LHCN-M2 (cell line): ENCODE measurements at regions not wholly inside any gene's neighbourhood (a gene's known extent, or its start where the extent isn't known, plus 50 kb on each side); places are given as distances from the start of the nearest gene placed in this dataset.

ENCODE experiments used
- DNase-seq: peaks from one replicate; pipeline ENCODE4 v3.0.0-alpha.2; 2012; ENCODE audit warnings: low read depth

DNA sequence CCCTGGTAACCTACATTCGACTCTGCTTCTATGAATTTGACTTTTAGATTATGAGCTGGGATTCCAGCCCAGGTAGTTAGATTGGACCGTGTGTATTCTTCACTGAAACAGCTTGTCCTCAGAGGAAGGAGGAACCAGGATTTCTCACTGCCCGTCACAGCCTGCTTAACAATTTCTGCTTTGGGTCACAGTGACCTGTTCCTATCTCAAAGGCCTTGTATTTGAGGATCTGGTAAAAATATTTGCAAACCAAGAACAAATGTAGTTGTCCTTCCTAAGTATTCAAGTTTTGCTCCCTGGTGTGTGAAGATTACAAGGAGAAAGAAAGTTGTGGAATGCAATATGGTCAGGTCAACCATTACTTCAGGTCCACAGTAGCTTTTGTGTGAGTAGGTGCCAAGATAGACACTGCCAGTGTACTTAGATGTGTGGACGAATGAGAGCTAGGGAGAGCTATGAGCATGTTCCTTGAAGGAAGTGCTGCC is 55.1 kb downstream of the KIF4B start:
- DNase-seq: no peak

DNA sequence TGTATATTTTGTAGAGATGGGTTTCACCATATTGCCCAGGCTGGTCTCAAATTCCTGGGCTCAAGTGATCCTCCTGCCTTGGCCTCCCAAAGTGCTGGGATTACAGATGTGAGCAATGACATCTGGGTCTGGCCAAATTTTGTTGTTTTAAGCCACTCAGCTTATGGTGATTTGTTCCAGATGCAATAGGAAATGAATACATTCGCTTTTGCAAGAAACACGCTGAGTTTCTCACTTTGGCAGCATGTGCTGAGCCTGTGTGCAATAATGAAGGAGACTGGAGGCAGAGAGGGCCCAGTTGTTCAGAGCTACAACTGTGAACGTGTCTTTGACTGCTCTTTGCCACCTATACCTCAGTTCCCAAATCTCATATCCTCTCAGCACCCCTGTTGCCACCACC is 56.4 kb downstream of the KIF4B start:
- DNase-seq: no peak

DNA sequence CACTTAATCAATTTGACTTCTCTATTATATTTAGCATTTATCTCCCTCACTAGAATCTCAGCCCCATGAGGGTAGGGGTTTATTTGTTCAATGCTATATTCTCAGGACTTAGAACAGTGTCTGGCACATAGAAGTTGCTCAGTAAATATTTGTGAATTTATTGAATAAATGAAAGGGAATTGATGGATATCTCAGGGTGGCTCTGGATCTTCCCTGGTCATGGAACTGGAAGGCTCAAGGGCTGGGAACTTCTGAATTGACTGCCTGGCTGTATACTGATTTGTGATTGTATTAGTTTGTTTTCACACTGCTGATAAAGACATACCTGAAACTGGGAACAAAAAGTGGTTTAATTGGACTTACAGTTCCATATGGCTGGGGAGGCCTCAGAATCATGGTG is 57.2 kb downstream of the KIF4B start:
- DNase-seq: no peak

DNA sequence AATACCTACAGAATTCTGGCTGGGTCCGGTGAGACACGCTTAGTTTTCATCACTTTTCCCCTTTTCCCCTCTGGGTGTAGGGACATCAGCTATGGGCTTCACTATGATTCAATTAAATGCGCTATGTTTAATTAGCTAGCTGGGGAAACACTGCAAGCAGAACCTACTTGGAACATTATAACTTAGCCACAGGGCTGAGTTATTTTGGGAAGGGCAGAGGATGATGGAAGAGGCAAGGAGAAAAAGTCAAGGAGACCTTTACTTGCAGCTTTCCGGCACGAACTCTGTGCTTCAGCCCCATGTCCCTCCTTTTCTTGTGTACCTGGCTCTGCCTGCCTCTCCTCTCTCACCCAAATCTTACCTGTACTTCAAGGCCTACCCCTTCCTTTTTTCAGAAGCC is 62.8 kb downstream of the KIF4B start:
- DNase-seq: no peak

DNA sequence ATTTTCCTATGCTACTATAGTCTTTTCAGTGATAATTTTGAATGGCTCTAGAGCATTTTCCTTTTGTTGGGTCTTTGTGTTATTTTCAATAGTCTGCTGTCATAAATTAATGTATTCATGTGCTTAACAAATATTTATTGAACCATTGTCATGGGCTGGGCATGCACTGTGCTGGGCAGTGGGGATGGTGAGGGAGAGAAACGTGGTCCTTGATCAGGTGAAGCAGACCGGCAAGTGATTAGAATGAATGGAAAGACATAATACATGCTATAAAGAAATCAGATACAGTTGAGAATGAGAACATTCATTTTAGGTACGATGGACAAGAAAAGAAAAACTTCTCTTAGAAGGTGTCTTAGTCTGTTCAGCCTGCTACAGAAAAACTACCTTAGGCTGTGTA is 66.1 kb downstream of the KIF4B start:
- no peak for DNase-seq

DNA sequence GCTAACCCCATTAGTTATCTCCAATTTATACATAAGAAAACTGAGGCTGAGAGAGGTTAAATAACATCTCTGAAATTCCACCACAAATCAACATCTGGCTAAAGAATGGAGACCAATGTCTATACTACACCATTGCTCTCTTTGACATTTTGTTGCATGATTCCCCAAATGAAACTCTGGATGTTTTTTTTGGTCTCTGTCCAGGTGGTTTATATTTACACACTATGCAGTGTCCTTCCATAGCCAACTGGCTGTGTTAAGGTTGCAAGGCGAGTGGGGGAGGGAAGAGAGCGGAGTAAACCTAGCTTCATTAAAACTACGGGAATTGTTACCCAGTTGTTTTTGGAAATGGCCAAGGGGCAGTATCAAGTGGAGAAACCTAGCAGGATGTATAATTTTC is 67.2 kb downstream of the KIF4B start:
- peak; percentile 31 for DNase-seq

DNA sequence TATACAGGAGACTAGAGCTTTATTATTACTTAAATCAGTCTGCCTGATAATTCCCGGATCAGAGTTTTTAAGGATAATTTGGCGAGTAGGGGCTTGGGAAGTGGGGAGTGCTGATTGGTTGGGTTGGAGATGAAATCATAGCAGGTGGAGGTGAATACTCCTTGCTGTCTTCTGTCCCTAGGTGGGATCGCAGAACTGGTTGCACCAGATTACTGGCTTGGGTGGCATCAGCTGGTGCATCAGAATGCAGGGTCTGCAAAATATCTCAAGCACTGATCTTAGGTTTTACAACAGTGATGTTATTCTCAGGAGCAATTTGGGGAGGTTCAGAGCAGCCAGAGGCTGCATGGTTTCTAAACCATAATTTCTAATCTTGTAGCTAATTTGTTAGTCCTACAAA is 68.1 kb downstream of the KIF4B start:
- DNase-seq: no peak

DNA sequence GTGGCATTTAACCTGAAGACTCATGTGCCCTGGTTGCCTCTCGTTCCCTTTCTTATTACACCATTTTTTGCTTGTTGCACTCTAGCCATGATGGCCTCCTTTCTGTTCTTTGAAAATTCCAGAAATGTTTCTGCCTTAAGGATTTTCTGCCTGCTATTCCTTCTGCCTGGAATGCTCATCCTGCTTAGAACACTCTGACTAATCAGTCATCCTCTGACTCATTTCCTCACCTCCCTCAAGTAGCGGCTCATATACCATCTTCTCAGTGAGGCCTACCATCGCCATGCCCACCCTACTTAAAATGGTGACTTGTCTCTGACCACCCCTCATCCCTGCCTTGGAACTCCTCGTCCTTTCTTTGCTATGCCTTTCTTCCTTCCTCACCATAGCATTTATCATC is 68.8 kb downstream of the KIF4B start:
- peak; percentile 82 for DNase-seq

DNA sequence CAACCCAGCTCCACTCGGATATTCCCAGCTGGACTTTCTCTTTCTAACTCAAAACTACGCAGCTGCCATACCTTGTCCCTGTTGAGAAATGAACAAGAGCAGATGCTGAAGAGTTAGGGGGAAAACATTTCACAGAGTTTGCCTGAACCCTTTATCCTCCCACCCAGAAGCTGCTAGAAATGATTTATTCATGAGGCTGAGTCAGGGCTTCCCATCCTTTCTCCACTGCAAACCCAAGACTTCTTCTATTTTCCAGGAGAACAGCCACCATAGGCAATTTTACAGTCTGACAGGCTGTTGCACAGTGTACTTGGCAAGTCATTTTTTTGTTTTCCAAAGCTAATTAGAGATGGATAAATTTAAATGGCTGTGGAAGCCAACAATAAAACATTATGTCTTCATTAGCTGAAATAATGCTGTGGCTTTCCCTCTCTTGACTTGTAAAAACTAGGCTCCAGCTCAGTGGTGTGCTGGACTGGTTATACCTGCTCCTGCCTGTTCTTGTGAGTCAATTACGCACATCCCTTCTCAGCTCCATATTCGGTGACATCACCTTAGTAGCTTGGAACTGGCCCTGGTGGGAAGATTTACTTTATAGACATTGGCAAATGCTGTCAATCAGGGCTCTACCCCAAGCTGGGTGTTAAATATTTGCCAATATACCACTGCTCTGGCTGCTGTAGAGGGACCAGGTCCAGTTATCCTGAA is 71.9 kb downstream of the KIF4B start:
- no peak for DNase-seq

DNA sequence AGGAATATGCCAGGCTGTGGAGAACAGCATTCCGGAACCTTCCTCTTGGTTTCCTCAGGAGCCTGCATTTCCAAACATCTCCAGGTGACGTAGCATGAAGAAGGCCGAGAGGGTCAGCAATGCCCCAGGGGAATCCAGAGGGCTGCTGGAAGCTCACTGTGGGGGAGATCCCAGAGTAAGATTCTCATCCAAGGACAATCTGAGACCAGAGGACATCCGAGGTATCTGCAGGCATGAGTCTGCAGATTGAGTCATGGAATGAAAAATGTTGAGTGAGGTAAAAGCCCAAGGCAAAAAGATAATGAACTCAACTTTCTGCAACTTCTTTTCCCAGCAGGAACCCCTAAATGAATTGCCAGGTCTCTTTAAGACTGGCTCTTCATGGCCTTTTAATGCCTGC is 73.5 kb downstream of the KIF4B start:
- no peak for DNase-seq

DNA sequence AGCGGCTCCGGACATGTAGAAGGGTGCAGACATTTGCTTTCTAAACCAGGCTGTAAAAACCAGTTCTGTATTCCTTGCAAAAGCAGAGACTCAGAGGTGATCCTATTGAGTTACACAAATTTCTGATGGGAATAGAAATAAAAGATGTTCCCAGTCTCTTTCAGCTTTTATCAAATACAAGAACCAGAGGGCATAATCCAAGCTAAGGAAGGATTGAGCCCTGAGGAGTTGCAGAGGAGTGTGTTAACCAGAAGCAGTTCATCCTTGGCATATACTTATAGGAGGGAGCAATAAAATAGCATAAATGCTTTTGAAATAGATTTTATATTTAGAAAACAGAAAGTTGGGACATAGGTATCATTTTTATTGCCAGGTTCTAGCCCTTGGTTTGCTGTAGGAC is 75.3 kb downstream of the KIF4B start:
- DNase-seq: no peak

DNA sequence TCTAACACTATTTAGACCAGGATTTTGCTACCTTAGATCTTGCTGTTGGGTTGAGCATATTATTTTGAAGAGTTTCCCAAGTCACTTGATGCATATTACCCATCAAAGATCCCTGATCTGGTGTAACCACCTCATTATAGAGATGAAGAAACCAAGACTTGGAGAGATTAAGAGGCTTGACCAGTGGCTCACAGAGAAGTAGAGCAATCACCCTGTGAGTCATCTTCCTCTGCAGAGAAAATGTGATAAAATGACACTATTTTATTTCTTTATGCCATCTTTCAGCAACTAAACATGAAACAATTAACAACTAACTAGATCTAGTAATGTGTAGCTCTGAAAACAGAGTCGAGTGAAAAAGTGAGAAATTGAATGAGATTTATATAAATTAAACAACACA is 76.1 kb downstream of the KIF4B start:
- DNase-seq: peak; percentile 34

DNA sequence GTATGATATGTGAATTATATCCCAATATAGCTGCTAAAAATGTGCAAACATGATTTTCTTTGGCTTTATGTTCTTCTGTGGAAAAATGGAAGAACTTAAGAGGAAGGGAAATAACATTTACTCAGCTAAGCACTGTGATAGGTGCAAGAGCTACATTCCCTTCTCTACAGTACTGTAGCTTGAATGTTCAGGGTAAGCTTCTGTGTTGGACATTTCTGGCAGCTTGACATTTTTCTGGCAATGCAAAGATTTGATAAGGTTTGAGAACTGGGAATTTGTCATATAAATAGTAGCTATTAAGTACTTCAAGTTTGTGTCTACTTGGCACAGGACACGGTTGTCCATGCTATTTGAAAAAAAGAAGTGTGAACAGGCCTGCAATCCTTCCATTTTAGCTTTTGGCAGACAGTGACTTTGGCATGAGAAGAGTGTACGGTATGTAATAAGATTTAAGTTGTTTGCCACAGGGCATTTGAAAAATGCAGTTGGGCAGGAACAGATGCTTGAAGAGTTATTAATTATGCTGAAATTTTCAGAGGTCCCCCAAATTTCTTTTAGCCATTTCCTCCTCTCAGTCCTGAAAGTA is 77.6 kb downstream of the KIF4B start:
- peak; percentile 35 for DNase-seq

DNA sequence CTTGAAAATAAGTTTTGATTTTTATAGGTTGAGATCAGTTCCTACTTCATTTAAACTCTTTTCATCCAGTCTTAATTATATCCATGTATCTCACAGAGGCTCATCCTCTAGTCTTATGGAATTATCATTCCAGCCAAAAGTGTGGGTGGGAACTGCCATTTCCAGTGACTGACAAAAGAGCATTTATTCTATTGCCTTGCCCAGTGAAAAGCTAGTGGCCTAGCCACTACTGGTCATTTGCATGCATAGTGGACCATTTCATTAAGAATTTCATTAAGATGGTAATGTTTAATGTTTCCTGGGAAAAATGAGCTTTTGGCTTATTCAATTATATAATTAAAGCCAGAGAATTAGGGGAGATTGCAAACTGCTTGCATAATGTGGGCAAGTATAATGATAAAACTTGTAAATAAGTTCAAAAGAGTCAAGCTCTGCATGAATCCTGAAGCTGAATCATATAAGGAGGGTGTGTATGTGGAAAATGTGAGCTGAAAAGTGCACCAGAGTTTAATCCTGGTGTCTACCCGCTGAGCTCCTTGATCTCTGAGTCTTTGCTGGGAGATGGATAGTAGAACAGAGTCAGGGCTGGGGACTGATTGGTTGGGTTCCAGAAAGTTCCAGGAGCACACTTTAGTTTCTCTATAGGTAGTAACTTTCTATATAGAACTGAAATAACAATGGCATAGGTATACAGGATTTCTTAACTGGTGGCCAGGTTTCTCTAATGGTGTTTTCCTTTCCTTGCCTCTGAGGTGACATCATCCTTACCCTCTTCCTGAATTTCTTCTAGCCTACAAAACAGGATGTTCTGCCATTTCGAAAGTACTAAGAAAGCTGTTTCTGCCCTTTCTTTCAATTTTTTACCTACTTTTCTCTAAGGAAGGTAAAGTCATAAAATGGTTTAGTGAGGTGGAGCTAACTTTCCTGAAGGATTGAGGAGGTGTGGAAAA is 78.5 kb downstream of the KIF4B start:
- DNase-seq: no peak

DNA sequence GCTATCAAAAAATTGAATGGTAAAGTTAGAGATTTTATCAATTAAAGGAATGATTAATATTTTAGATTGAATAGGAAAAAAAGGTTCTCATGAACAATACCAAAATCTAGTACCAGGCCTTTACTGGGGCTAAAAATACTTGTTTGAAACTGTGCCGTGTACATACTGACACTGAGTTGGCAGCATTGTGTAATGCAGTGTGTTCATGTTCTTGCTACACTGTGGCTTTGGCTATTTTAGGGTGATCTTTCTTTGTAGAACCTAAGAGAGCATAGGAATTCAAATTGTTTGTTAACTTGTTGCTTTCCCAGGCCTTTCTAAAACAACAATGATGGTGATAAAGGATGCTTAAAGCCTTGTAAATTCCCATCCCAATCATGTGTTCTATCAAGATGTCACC is 80.9 kb downstream of the KIF4B start:
- no peak for DNase-seq

DNA sequence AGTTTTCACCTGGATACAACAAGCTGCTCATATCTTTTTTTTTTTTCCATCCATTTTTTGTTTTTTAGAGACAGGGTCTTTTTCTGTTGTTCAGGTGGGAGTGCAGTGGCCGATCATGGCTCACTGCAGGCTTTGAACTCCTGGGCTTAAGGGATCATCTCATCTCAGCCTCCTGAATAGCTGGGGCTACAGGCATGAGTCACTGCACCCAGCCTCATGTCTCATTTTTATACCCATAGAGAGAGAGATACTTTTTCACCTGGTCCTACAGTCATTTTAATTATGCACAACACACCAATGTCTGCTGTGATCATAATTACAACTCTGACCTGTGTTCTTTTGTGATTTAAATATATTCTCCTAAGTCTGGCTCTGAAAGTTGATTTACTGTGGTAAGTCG is 84.4 kb downstream of the KIF4B start:
- no peak for DNase-seq

DNA sequence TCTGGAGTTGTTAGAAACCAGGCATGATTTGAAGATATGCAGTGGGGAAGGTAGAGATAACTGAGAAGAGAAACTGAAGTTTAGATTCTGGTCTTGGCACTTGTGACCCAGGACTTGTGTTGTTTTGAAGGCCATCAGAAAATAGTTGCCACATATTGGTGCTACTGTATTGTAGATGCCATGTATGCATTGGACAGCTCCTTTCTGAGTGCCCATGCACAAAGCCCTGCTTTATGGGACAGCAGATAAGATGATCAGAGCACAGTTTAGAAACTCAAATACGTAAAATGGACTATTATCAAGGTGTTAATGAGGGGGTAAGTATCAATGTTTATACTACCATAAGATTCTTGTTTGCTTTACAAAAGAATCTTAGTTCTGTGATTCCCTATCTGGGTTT is 84.9 kb downstream of the KIF4B start:
- DNase-seq: no peak

DNA sequence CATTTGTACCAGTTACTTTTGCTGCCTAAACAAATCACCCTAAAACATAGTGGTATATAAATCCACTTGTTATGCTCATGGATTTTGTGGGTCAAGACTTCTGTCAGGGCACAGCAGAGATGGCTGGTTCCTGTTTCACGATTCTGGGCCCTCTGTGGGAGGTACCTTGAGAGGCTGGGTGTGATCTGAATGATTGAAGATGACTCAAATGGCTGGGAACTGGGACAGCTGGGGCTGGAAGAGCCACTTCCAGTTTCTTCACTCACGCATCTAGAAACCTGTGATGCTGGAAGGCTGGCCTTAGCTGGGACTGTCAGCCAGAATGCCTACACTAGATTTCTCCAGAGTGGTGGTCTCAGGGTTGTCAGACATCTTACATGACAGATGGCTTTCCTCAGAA is 88.1 kb downstream of the KIF4B start:
- DNase-seq: no peak

DNA sequence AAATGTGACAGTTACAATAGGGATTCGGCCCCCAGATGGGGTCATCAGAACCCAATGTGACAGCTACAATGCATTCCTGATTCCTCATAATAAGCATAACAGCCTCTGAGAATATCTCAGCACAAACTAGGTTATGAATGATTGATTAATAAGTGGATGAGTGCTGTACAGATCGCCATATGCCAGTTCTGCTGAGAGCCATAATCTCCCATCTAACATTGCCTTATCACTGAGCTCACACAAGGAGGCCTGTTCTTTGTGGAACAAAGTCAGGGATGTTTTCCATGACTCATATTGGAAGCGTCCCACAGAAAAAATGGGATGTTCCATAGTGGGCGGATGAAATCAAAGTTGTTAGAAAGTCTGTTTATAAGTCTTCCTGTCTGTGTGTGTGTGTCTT is 89.6 kb downstream of the KIF4B start:
- peak; percentile 43 for DNase-seq

DNA sequence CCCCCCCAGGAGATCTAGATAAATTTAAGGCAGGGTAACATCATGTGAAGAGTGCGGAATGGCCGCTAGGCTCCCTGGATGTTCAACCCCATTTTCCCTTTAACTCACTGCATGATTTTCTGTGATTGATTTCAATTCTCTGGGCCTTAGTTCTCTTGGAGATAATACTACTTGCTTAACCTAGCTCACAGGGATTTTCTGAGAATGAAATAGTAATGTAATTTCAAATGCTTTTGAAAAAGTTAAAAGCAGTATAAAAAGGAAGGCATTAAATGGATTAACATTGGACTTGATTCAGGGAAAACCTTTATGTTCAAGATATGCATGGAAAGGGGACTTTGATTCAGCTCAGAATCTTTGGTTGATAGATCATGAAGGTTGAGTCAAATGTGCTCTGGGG is 90.9 kb downstream of the KIF4B start:
- DNase-seq: no peak

DNA sequence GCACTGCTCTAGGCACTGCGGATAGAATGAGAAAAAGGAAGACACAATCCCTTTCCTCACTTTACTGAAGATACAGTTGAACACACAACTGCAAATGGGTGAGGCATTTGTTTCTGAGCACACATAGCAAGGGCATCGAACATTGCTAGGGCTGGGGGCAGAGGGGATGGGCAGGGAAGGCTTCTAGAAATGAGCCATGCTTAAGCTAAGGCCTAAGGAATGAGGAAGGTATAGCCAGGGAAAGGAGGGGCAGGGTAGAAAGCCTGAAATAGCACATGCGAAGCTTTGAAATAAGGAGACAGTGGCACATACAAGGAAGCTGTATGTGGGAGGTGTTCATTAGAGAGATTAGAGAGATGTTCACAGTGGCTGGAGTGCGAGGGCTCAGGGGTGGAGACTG is 92.7 kb downstream of the KIF4B start:
- DNase-seq: no peak

DNA sequence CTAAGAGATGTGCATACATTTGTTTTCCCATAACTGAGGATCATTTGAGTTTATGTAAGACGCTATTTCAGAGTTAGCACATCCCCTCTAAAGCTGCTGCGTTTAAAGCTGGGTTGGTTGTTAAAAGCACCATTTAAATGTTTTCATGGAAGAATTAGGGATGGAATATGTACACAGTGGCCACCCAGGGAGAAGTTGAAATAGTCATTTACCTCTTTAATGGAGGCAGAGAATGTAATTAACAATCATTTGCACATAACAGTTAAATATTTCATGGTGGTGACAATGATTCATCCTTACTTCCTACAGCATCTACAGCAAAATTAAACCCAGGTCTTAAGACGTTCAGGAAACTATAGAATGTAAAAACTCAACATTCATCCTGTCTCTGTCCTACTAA is 100.3 kb downstream of the KIF4B start:
- DNase-seq: no peak

DNA sequence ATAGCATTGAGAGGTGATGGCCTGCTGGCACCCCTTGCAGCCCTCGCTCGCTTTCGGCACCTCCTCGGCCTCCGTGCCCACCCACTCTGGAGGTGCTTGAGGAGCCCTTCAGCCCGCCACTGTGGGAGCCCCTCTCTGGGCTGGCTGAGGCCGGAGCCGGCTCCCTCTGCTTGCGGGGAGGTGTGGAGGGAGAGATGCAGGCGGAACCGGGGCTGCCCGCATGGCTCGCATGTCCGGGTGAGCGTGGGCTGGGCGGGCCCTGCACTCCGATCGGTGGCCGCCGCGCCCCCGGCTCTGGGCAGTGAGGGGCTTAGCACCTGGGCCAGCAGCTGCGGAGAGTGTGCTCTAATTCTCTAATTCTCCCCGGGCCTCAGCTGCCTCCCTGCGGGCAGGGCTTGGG is 101.1 kb downstream of the KIF4B start:
- no peak for DNase-seq
